OCI-LY3 (cell line): ENCODE measurements at regions not wholly inside any gene's neighbourhood (a gene's known extent, or its start where the extent isn't known, plus 50 kb on each side); places are given as distances from the start of the nearest gene placed in this dataset.

Experiments
- H2AFZ ChIP-seq: fragments of 200-600, 300-600 bp; shearing (Covaris generic); 2 replicates; pipeline ENCODE4 v1.6.0; 2014; ENCODE audit warnings: antibody characterized with exemption, low read depth, low read length
- H3K27ac ChIP-seq: fragments of 200-600, 300-600 bp; sonication (generic); 2 replicates; pipeline ENCODE4 v1.5.1; 2014; ENCODE audit warnings: mild to moderate bottlenecking, low read length, moderate library complexity, mixed read lengths
- H3K27me3 ChIP-seq: fragments of 200-600, 300-600 bp; sonication (generic); 2 replicates; pipeline ENCODE4 v1.6.1; 2014; ENCODE audit warnings: low read depth, low read length, mixed read lengths
- H3K36me3 ChIP-seq: fragments of 200-600, 300-600 bp; sonication (generic); replicated peaks from 2 replicates; pipeline ENCODE3; 2014; ENCODE audit warnings: low read depth, low read length, mixed read lengths
- H3K4me1 ChIP-seq: fragments of 300-600, 200-600 bp; sonication (generic); 2 replicates; pipeline ENCODE4 v1.6.1; 2014; ENCODE audit warnings: low read length, mixed read lengths
- H3K4me2 ChIP-seq: fragments of 200-600, 300-600 bp; sonication (generic); 2 replicates; pipeline ENCODE4 v1.6.1; 2014; ENCODE audit warnings: low read length, mixed read lengths
- H3K4me3 ChIP-seq: fragments of 300-600, 200-600 bp; sonication (generic); 2 replicates; pipeline ENCODE4 v1.5.1; 2014; ENCODE audit warnings: antibody characterized with exemption, mild to moderate bottlenecking, low read length, moderate library complexity
- H3K79me2 ChIP-seq: fragments of 300-600, 200-600 bp; shearing (Covaris generic); 2 replicates; pipeline ENCODE4 v1.6.1; 2014; ENCODE audit warnings: mild to moderate bottlenecking, low read length, mixed read lengths
- H3K9ac ChIP-seq: fragments of 300-600, 200-600 bp; shearing (Covaris generic); 2 replicates; pipeline ENCODE4 v1.6.0; 2014; ENCODE audit warnings: mild to moderate bottlenecking, low read length, moderate library complexity
- H3K9me3 ChIP-seq: fragments of 200-600, 300-600 bp; shearing (Covaris generic); 2 replicates; pipeline ENCODE4 v1.6.1; 2014; ENCODE audit warnings: low read length, mixed read lengths; ENCODE audit not compliant: insufficient read depth
- H4K20me1 ChIP-seq: fragments of 200-600, 300-600 bp; sonication (generic); 2 replicates; pipeline ENCODE4 v1.6.1; 2016; ENCODE audit warnings: low read length, mixed read lengths; ENCODE audit not compliant: insufficient read depth
- CTCF ChIP-seq: fragments of 200-600, 300-600 bp; sonication (generic); IDR thresholded peaks from 2 replicates; pipeline ENCODE4 v1.5.1; 2014; ENCODE audit warnings: antibody characterized with exemption, low read length, low read depth
- EZH2phosphoT487 ChIP-seq: fragments of 200-600 bp; shearing (Covaris generic); IDR thresholded peaks from 2 replicates; pipeline ENCODE4 v1.6.1; 2018; ENCODE audit warnings: antibody characterized with exemption, mixed run types, low read depth

- Histone ChIP-seq H3K79me2 (no peaks in the 10 kb centered on the region), H4K20me1 (no peaks in the 10 kb centered on the region), H3K4me3 (no peak overlapping the region), H3K27ac (no peak overlapping the region), H3K9ac (no peak overlapping the region), H3K36me3 (no peaks in the 10 kb centered on the region), H3K4me2 (no peak overlapping the region), H3K9me3 (no peaks in the 10 kb centered on the region), H2AFZ (no peak overlapping the region), H3K4me1 (no peaks in the 10 kb centered on the region), H3K27me3 (no peaks in the 10 kb centered on the region)
- no peak for TF ChIP-seq EZH2phosphoT487
- no peak for TF ChIP-seq CTCF
Observed at GRCh38 chr11:22006901-22007300, 186.0 kb upstream of the ANO5 start.

GRCh38 chr11:22031791-22032190 is 161.1 kb upstream of the ANO5 start:
- Histone ChIP-seq H3K27ac (no peak overlapping the region), H3K9ac (no peak overlapping the region)
- no peak for TF ChIP-seq CTCF
- no peak for TF ChIP-seq EZH2phosphoT487

GRCh38 chr11:22037505-22037904 is 155.4 kb upstream of the ANO5 start:
- Histone ChIP-seq H3K9ac (no peak overlapping the region), H3K79me2 (no peaks in the 10 kb centered on the region), H3K27ac (no peak overlapping the region), H2AFZ (no peak overlapping the region), H3K9me3 (no peaks in the 10 kb centered on the region), H3K4me1 (no peaks in the 10 kb centered on the region), H3K4me2 (no peak overlapping the region), H3K4me3 (no peak overlapping the region), H4K20me1 (no peaks in the 10 kb centered on the region), H3K36me3 (no peaks in the 10 kb centered on the region), H3K27me3 (no peaks in the 10 kb centered on the region)
- TF ChIP-seq CTCF (no peak), EZH2phosphoT487 (no peak)

More at GRCh38 chr11:22031791-22032190, 161.1 kb upstream of the ANO5 start:
- H3K4me3 ChIP-seq, result no peak overlapping the region
- H2AFZ ChIP-seq, result no peak overlapping the region
- H3K79me2 ChIP-seq, result no peaks in the 10 kb centered on the region
- no peaks in the 10 kb centered on the region for H3K36me3 ChIP-seq
- no peaks in the 10 kb centered on the region for H3K9me3 ChIP-seq
- H3K27me3 ChIP-seq, result no peaks in the 10 kb centered on the region
- no peaks in the 10 kb centered on the region for H3K4me1 ChIP-seq
- no peak overlapping the region for H3K4me2 ChIP-seq
- no peaks in the 10 kb centered on the region for H4K20me1 ChIP-seq

- no peaks in the 10 kb centered on the region for H3K36me3 ChIP-seq
- H3K79me2 ChIP-seq, result no peaks in the 10 kb centered on the region
- H3K9me3 ChIP-seq, result no peaks in the 10 kb centered on the region
- no peaks in the 10 kb centered on the region for H4K20me1 ChIP-seq
- H3K9ac ChIP-seq, result no peak overlapping the region
- H3K27ac ChIP-seq, result no peak overlapping the region
- H2AFZ ChIP-seq, result no peak overlapping the region
- TF ChIP-seq EZH2phosphoT487 (no peak), CTCF (no peak)
- no peaks in the 10 kb centered on the region for H3K27me3 ChIP-seq
- H3K4me2 ChIP-seq, result no peak overlapping the region
- no peaks in the 10 kb centered on the region for H3K4me1 ChIP-seq
- H3K4me3 ChIP-seq, result no peak overlapping the region
Observed at GRCh38 chr11:22041039-22041438, 151.8 kb upstream of the ANO5 start.
